GM19023 (cell line): ENCODE measurements at regions not wholly inside any gene's neighbourhood (a gene's known extent, or its start where the extent isn't known, plus 50 kb on each side); places are given as distances from the start of the nearest gene placed in this dataset.

Source experiments
- ATAC-seq: cut with Tn5 transposase; IDR thresholded peaks from one replicate; pipeline ENCODE4 v1.9.1; 2021; ENCODE audit warnings: mild to moderate bottlenecking, moderate library complexity; ENCODE audit not compliant: unreplicated experiment

DNA sequence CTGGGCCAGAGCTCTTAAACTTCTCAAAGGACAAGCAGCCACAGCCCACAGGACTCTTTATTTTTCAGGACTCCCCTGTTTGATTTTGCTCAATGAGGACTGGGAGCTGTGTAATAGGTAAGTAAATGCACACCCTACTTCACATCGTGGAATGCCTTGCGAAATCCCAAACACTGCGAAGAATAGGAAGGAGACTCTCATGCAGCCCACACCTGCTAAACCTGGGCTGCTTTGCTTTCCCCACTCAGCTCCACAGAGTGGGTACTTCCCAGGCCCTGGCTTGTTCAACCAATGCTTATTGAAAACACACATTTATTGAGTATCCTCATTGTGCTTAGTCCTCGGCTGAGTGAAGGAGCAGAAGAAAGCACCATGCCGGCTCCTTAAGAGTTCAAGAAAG is 103.3 kb upstream of the FSTL4 start:
- ATAC-seq: no peak

- ATAC-seq: no peak
These were observed 102.9 kb upstream of the FSTL4 start for GRCh38 chr5:133715216-133715615.

GRCh38 chr5:133714161-133714915 is 102.0 kb upstream of the FSTL4 start:
- no peak for ATAC-seq

DNA sequence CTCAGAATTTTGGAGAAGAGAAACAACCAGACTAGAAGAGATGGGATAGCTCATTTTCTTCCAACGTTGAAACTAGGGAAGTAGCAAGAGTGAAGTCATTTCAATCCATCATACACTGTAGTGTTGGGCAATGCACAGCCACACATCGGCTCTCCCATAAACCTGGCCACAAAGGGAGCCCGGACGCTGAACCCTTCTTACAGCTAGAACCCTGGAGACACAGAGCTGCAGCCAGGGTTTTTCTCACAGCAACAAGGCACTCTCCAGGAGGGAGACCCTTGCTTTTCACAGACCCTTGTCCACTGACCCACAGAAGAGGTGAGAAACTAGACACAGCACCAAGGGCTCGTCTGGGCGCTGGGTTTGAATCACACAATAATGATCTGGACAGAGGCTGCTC is 101.4 kb upstream of the FSTL4 start:
- ATAC-seq: no peak

- no peak for ATAC-seq
These were observed 100.9 kb upstream of the FSTL4 start for GRCh38 chr5:133713209-133713608.

DNA sequence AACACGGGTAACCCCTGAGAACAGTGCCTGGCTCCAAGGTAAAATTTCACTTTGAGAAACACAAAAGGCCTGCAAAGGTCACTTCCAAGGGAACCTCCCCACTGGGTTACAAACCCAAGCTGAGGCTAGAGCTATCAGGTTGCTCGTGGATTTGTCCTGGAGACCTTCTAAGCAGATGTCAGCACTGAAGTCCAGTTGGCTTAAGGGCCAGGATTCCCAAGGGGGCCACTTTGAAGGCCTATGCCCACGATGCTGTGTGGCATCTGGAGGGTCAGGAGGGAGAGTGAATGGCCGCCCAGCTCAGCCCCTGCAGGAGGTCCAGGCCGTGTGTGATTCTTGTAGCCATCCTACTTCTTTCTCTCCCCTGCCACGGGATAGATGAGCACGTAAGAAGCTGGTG is 100.2 kb upstream of the FSTL4 start:
- ATAC-seq: no peak

- ATAC-seq: no peak
These were observed 96.9 kb upstream of the FSTL4 start for GRCh38 chr5:133709209-133709725.

DNA sequence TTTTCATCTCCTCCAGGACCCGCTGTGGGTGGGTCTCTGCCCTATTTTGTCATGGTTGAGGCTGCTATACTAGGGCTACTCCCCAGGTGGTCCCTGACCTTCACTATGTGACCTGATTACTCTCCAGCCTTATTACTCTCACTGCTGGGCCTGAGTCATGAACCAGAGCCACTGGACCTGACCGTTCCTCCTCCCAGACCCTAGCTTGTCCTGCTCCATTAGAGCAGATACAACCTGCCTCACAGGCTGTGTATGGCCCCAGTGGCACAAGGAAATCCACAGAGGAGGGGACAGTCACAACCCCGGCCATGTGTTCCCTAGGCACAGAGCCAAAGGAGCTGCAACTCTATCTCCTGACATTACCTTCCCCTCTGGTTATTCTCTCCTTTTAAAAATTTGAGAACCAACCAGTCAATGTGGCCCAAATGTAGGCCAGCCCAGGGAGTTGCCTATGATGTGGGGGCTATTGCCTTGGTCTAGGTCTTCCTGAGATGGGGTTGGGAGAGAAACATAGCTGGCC is 96.0 kb upstream of the FSTL4 start:
- no peak for ATAC-seq

GRCh38 chr5:133707629-133708028 is 95.3 kb upstream of the FSTL4 start:
- ATAC-seq: no peak

DNA sequence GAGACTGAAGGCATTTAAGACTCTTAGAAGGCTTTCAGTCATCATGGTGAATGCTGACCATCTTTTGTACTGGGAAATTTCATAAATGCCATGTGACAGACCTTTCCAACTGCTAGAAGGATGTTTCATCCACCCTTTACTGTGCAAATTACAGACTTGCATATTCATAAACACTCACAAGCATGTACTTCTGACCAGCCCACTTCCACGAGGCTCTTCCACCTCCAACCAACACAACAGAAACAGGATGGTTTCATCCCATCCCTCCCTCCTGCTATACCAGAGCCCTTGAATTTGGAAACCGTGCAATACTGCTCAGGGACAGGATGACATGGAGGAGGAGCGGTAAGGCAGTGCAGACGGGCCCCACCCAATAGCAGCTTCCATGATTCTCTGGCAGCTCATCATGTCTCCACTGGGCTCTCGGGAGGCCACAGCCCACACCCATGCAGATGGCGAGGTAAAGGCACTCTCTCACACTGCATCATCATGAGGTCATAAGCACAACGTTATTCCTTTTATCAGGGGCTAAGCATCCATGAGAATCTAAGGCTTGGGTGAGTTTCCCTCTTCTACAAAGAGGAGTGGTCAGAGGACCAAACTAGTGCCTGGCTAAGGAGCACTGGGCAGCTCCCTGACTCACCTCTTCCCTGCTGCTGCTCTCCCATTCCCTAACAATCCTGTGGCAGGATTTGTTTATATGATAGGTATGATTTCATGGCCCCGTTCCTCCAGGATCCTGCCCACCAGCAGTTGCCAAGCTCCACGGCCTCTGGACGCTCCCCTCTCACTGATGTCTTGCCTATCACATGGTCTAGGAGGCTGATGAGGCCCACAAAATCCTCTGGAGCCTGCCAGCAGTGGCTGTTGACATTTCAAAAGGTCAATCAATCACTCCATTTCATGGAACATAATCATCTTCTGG is 94.4 kb upstream of the FSTL4 start:
- no peak for ATAC-seq

GRCh38 chr5:133705331-133705730 is 93.0 kb upstream of the FSTL4 start:
- no peak for ATAC-seq

DNA sequence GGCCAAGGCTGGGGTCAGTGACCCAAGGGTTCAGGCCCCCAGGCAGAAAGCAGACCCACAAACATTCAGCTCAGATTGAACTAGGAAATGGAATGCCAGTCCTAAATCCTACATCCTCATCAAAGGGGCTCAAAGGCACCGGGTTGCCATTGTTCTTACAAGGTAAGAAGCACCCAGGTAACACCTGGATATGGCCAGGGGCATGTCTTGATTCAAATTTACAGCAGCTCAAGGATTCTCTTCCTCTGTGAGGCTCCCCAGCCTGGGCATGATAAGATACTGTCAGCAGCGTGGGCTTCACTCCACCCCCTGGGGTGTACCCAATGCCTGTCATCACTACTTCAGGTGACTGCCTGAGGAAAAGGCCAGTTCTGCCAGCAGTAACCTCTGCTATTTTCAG is 92.1 kb upstream of the FSTL4 start:
- ATAC-seq: no peak

- ATAC-seq: no peak
These were observed 91.6 kb upstream of the FSTL4 start for GRCh38 chr5:133703935-133704334.

- ATAC-seq: no peak
These were observed 90.7 kb upstream of the FSTL4 start for GRCh38 chr5:133702791-133703770.

DNA sequence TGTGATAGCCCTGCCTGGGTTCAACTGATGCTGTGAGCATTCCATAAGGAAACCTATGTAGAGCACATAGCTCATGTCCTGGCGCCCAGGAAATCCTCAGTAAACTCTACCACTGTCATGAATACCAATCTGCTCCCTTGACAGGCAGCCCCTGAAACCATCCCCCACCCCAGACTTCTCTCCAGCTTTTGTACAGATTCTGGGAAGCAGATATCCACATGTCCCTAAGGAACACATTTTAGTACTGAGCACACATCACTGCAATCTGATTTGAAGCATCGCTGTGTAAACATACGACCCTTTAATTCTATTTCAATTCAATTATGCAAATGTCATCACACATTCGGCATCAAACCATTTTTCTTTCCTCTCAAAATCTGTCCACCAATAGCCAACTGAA is 89.5 kb upstream of the FSTL4 start:
- no peak for ATAC-seq

DNA sequence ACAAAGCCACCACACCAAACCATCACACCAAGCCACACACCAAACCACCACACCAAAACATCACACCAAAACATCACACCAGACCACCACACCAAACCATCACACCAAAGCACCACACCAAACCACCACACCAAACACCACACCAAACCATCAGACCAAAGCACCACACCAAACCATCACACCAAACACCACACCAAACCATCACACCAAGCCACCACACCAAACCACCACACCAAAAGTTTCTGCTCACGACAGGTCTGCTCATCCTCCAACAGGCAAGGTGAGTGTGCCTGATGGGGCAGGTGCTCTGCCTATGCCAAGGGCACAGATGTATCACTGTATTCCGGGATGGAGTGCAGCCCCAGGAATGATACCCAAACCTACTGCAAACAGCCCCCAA is 87.9 kb upstream of the FSTL4 start:
- ATAC-seq: no peak

- peak; percentile 66 for ATAC-seq
These were observed 86.5 kb upstream of the FSTL4 start for GRCh38 chr5:133698646-133699526.

GRCh38 chr5:133698259-133698554 is 85.9 kb upstream of the FSTL4 start:
- no peak for ATAC-seq

- no peak for ATAC-seq
These were observed 85.4 kb upstream of the FSTL4 start for GRCh38 chr5:133697536-133698258.
